ENCODE measurements at regions not wholly inside any gene's neighbourhood (a gene's known extent, or its start where the extent isn't known, plus 50 kb on each side); places are given as distances from the start of the nearest gene placed in this dataset.
"Not testable (repeated sequence)": the region's sequence is repeated elsewhere in the genome, so short reads cannot be mapped to it uniquely, and the experiment has no call there.

DNA sequence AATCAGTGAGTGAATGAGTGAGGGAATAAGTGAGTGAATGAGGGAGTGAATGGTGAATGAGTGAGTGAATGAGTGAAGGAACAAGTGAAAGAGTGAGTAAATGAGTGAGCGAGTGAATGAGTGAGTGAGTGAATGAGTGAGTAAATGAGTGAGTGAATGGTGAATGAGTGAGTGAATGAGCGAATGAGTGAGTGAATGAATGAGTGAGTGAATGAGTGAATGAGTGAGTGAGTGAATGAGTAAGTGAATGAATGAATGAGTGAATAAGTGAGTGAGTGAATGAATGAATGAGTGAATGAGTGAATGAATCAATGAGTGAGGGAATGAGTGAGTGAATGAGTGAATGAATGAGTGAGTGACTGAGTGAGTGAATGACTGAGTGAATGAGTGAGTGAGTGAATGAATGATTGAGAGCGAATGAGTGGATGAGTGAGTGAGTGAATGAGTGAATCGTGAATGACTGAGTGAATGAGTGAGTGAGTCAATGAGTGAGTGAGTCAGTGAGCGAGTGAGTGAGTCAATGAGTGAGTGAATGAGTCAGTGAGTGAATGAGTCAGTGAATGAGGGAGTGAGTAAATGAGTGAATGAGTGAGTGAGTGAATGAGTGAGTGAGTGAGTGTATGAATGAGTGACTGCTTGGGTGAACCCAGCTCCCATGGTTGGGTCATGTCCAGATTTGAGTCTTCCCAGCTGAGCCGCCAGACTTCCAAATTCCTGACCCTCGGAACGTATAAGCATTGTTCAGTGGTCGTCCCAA is 133.0 kb downstream of the NPIPB11 start:
- DNase-seq: not testable (repeated sequence)

GRCh38 chr16:29271721-29272675 is 134.5 kb downstream of the NPIPB11 start:
- DNase-seq: not testable (repeated sequence)

DNA sequence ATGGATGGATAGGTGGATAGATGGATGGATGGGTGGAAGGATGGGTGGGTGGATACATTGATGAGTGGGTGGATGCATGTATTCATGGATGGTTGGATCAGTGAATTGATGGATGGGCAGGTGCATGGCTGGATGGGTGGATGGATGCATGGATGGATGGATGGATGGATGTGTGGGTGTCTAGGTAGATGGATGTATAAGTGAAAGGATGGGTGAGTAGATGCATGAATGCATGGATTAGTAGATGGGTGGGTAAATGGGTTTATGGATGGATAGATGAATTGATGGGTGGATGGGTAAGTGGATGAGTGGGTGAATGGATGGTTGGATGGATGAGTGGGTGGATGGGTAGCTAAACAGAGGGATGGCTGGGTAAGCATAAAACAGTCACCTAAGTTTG is 135.6 kb downstream of the NPIPB11 start:
- not testable (repeated sequence) for DNase-seq

DNA sequence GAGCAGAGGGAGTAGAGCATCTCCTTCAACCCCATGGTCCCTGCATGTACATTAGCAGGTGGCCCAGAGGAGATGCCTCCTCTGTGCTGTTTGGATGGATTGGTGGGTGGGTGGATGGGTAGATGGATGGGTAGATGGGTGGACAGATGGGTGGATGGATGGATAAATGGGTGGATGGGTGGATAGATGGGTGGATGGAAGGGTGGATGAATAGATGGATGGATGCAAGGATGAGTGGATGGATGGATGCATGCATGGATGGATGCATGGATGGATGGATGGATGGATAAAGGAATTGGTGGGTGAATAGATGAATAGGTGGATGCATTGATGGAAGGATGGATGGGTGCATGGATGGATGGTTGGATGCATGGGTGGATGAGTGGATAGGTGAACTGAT is 136.5 kb downstream of the NPIPB11 start:
- not testable (repeated sequence) for DNase-seq

DNA sequence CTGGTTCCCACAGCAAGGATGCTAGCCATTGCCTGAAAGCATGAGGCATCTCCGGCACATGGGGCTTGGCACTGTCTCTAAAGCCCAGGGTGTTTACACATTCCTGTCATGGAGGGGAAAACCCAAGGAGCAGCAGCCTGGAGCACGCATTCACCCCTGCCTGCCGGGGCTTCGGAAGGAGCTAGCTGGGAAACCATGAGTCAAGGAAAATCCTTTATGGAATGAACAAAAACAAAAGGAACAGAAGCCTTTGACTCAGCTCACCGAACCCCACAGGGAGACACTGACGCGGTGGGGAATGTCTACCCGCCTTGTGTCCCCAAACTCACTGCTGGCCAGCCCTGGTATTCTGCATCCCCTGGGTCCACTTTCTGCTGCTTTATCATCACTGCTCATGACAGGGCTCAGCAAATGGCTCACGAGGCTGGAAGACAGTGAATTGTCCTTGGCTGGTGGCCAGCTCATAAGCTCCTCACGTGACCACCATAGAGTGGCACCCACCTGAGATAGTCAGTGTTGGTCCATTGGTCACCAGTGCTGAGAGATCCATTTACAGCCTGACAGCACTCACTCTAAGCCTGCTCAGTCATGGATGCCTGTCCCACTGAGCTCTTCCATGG is 137.2 kb downstream of the NPIPB11 start:
- DNase-seq: not testable (repeated sequence)

GRCh38 chr16:29268785-29269191 is 137.7 kb downstream of the NPIPB11 start:
- DNase-seq: peak in 1 of 2 experiments; percentile 41

DNA sequence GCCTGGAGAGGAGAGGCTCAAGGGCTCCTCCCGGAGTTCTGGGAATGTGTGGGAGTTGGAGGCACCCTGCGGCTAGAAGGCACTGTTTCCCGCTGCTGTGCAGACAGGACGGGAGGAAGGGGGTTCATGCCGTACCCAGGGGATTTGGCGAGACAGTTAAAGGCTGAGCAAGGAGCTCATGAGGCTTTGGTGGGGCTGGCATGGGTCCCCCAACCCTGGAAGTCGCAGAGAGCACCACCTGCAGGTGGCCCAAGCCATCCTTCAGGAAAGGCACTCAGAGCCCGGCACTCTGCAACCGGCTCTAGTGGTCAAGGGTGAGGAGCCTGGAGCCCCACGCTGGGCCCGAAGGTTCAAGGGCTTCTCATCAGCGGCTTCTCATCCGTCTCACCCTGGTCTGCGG is 138.2 kb downstream of the NPIPB11 start:
- not testable (repeated sequence) for DNase-seq

DNA sequence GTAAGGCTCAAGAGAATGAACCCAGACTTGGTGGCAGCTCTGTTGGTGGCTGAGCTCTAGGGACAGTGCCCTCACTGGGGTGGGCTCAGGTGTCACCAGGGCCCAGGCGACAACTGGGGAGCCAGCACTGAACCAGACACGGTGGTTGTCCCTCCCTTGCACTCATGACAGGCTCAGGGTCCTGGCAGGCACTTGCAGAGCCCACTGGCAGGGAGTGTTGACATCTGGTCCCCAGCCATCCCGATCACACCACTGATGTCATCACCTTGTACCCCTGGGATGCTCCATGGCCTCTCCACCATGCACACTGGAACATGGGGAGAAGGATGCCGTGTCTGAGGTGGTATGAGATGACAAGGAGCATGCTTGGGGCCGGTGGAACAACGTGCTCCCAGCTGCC is 138.6 kb downstream of the NPIPB11 start:
- DNase-seq: not testable (repeated sequence)

DNA sequence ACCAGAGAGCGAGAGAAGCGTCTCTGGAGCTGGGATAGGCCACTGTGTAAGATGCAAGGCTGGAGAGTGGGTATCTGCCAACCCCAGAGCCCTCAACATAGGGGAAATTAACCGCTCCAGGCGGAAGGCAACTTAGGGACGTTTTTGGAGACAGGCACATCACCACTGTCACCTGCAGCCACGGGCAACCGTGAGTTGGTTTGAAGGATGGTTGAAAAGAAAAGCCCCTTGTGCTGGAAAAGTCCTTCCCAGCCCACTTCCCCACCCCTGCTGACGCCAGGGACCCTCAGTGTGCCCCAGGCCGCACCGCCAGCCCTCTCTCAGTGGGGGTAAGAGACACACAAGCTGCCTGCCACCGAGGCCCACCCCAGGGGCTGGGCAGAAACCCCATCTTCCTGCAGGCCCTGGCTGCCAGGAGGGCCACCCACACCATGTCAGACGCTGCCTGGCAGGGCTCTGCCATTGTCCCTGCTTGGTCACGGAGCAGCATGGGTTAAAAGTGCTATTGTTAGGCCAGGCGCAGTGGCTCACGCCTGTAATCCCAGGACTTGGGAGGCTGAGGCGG is 139.4 kb downstream of the NPIPB11 start:
- DNase-seq: not testable (repeated sequence)

- peak in 1 of 2 experiments; percentile 42 for DNase-seq
Measured at GRCh38 chr16:29266612-29267011, 139.9 kb downstream of the NPIPB11 start.

- peak; percentile 90 to 94 for DNase-seq
Measured at GRCh38 chr16:29265255-29265853, 141.2 kb downstream of the NPIPB11 start.

GRCh38 chr16:29264080-29264837 is 142.3 kb downstream of the NPIPB11 start:
- DNase-seq: not testable (repeated sequence)

- DNase-seq: not testable (repeated sequence)
Measured at GRCh38 chr16:29262725-29263124, 143.8 kb downstream of the NPIPB11 start.

DNA sequence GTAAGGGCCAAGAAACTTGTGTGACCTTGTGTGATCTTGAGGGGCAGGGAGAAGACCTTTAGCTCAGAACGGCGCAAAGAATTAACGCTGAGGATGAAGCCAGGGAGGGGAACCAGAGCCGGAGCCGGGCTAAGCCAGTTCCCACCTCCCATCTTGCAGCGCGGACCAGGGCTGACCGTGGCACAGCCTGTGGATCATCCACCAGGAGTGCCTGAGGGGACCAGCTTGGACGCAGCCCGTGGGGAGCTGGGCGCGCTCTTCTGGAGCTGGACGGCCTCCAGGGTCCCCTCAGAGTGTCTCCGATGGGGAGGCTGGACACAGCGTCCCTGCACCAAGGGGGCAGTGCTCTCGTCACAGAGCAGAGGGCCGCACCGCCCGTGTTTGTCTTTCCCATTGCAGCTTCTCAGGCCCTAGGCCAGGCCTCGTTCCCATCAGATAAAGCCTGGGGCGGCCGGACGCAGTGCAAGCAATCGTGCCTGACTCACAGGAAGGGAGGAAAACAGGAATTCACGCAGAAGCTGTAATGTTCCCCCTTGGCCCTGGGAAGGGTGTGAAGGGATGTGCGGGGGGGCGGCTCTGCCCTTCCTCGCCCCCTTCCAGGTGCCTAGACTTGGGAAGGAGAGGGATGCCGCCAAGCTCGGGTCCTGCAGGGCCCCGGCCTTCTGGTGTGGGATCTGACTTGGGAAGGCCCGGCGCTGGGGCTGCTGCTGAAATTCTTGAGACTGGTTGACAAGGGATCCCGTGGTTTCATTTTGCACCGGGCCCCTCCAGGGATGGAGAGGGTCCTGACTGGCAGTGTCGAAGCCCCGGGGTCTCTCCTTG is 144.9 kb downstream of the NPIPB11 start:
- peak in 1 of 2 experiments; percentile 27 for DNase-seq

DNA sequence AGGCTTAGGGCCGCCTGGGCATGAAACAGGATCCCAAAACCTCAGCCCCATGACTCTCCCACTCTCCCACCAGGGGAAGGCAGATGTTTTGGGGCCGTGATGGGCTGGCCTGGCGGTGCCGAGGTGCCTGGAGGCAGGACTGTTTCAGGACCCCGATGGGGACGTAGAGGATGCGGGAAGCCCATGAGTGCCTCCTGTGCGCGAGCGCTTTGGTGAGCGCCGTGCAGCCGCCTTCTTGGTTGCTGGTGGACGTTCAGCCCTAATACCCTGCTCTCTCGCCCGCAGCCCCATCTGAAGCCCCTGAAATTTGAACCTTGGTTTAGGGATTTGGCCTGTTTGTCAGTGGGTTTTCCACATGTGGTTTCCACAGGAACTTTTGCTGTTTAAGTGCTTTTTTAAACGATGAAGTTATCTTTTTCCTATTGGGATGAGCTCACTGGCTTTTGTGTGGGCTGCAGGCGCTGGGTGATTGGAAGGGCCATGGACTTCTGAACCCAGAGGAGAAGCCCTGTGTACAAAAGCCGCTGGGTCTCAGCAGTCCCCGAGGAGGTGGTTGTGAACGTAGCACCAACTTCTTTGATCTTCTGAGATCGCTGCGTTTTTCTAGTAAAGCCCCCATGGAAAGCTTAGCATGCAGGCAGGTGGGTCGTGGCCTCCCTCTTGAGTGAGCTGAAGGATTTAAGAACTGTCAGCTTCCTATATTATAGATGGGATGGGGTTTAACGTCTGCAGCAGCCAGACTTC is 145.7 kb downstream of the NPIPB11 start:
- not testable (repeated sequence) for DNase-seq

- not testable (repeated sequence) for DNase-seq
Measured at GRCh38 chr16:29259635-29260457, 146.7 kb downstream of the NPIPB11 start.

GRCh38 chr16:29258946-29259634 is 147.4 kb downstream of the NPIPB11 start:
- not testable (repeated sequence) for DNase-seq

Data from SW 1271 (cell line).